NT2/D1 (cell line): ENCODE measurements at regions not wholly inside any gene's neighbourhood (a gene's known extent, or its start where the extent isn't known, plus 50 kb on each side); places are given as distances from the start of the nearest gene placed in this dataset.

Source experiments
- YY1 ChIP-seq: IDR thresholded peaks from 2 replicates; pipeline ENCODE4 v1.6.1; 2011; ENCODE audit not compliant: insufficient read length, insufficient read depth
- ZNF274 ChIP-seq: IDR thresholded peaks from 2 replicates; pipeline ENCODE4 v1.6.1; 2011; ENCODE audit warnings: mild to moderate bottlenecking, low read depth, low read length

GRCh38 chr12:85390266-85390665, 110.2 kb downstream of the ALX1 start:
- no peak for TF ChIP-seq YY1
- TF ChIP-seq ZNF274, result no peak
